Stimulated activated naive CD8-positive, alpha-beta T cell treated with anti-CD3 and anti-CD28 coated beads, Interleukin-15, Interleukin-2, amounts not matched to agents 100 U/mL and 50 U/mL, for 24 hours (primary cell): ENCODE measurements at regions not wholly inside any gene's neighbourhood (a gene's known extent, or its start where the extent isn't known, plus 50 kb on each side); places are given as distances from the start of the nearest gene placed in this dataset.

ENCODE experiments used
- ATAC-seq: fragments of 150-1000 bp; cut with Tn5 transposase; one replicate; pipeline ENCODE4 v1.10.0; 2021
- DNase-seq: peaks from one replicate; pipeline ENCODE4 v3.0.0; 2021

GRCh38 chr9:1962588-1963106, 52.5 kb upstream of the SMARCA2 start:
- DNase-seq = no peak
- ATAC-seq = no peak

GRCh38 chr9:1964093-1964492, 51.1 kb upstream of the SMARCA2 start:
- ATAC-seq (no peak), DNase-seq (no peak)
